GM12874 (cell line): ENCODE measurements at regions not wholly inside any gene's neighbourhood (a gene's known extent, or its start where the extent isn't known, plus 50 kb on each side); places are given as distances from the start of the nearest gene placed in this dataset.

Source experiments
- CTCF ChIP-seq: IDR thresholded peaks from 2 replicates; pipeline ENCODE4 v1.5.1; 2011; ENCODE audit warnings: low read depth, mild to moderate bottlenecking, control low read depth, low read length, moderate library complexity; ENCODE audit not compliant: insufficient read depth

- no peak for TF ChIP-seq CTCF
Measured at GRCh38 chr12:42977451-42978230, 388.1 kb upstream of the PRICKLE1 start.

- no peak for TF ChIP-seq CTCF
Measured at GRCh38 chr12:42976620-42977019, 387.1 kb upstream of the PRICKLE1 start.

- TF ChIP-seq CTCF, result no peak
Measured at GRCh38 chr12:42976122-42976521, 386.6 kb upstream of the PRICKLE1 start.

- no peak for TF ChIP-seq CTCF
Measured at GRCh38 chr12:42969355-42969754, 379.8 kb upstream of the PRICKLE1 start.

- no peak for TF ChIP-seq CTCF
Measured at GRCh38 chr12:42968426-42968825, 378.9 kb upstream of the PRICKLE1 start.

- no peak for TF ChIP-seq CTCF
Measured at GRCh38 chr12:42967850-42968249, 378.3 kb upstream of the PRICKLE1 start.

GRCh38 chr12:42963988-42964387 lies 374.4 kb upstream of the PRICKLE1 start:
- no peak for TF ChIP-seq CTCF
